ENCODE measurements at regions not wholly inside any gene's neighbourhood (a gene's known extent, or its start where the extent isn't known, plus 50 kb on each side); places are given as distances from the start of the nearest gene placed in this dataset.

- TF ChIP-seq, protein P1, sequence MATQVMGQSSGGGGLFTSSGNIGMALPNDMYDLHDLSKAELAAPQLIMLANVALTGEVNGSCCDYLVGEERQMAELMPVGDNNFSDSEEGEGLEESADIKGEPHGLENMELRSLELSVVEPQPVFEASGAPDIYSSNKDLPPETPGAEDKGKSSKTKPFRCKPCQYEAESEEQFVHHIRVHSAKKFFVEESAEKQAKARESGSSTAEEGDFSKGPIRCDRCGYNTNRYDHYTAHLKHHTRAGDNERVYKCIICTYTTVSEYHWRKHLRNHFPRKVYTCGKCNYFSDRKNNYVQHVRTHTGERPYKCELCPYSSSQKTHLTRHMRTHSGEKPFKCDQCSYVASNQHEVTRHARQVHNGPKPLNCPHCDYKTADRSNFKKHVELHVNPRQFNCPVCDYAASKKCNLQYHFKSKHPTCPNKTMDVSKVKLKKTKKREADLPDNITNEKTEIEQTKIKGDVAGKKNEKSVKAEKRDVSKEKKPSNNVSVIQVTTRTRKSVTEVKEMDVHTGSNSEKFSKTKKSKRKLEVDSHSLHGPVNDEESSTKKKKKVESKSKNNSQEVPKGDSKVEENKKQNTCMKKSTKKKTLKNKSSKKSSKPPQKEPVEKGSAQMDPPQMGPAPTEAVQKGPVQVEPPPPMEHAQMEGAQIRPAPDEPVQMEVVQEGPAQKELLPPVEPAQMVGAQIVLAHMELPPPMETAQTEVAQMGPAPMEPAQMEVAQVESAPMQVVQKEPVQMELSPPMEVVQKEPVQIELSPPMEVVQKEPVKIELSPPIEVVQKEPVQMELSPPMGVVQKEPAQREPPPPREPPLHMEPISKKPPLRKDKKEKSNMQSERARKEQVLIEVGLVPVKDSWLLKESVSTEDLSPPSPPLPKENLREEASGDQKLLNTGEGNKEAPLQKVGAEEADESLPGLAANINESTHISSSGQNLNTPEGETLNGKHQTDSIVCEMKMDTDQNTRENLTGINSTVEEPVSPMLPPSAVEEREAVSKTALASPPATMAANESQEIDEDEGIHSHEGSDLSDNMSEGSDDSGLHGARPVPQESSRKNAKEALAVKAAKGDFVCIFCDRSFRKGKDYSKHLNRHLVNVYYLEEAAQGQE (IDR thresholded peaks at IDR 0.05; ENCODE audit: borderline replicate concordance) = no peak
These were observed 123.7 kb upstream of the NTF3 start (continued) for GRCh38 chr12:5308216-5308615.

GRCh38 chr12:5308996-5309395, 122.9 kb upstream of the NTF3 start:
- no peak overlapping the region for H3K27ac ChIP-seq (ENCODE audit: low read length)
- H2AFZ ChIP-seq (ENCODE audit: low read depth, low read length) = no peak overlapping the region
- no peaks in the 10 kb centered on the region for H3F3A ChIP-seq (ENCODE audit: insufficient read depth, low read length, poor library complexity, severe bottlenecking)
- no peaks in the 10 kb centered on the region for H3K9me3 ChIP-seq (ENCODE audit: low read length)
- H3K9me2 ChIP-seq (ENCODE audit: insufficient read depth, low read length) = no peaks in the 10 kb centered on the region
- no peak overlapping the region for H3K4me2 ChIP-seq (ENCODE audit: low read length)
- H3K27me3 ChIP-seq (ENCODE audit: insufficient read depth, low read depth, low read length) = no peaks in the 10 kb centered on the region
- no peaks in the 10 kb centered on the region for H4K20me1 ChIP-seq (ENCODE audit: insufficient read depth)
- TF ChIP-seq, protein P1 (IDR thresholded peaks at IDR 0.05; ENCODE audit: borderline replicate concordance) = no peak
- TF ChIP-seq MXI1 (conservative IDR thresholded peaks at IDR 0.05; ENCODE audit: poor library complexity, severe bottlenecking) = no peak
- no peak for TF ChIP-seq POLR2AphosphoS5 (IDR thresholded peaks at IDR 0.05)
- TF ChIP-seq SMC3 (conservative IDR thresholded peaks at IDR 0.05; ENCODE audit: poor library complexity) = no peak
- no peak for TF ChIP-seq CTCF (IDR thresholded peaks at IDR 0.05; ENCODE audit: poor library complexity, severe bottlenecking)
- TF ChIP-seq TAF1 (IDR thresholded peaks at IDR 0.05; ENCODE audit: low read depth) = no peak
- TF ChIP-seq EZH2 (IDR thresholded peaks at IDR 0.05; ENCODE audit: borderline replicate concordance, insufficient read depth, low read length, poor library complexity, severe bottlenecking) = no peak
- no peak for TF ChIP-seq EP300 (conservative IDR thresholded peaks at IDR 0.05; ENCODE audit: poor library complexity, severe bottlenecking)
- TF ChIP-seq RAD21 (conservative IDR thresholded peaks at IDR 0.05) = no peak
- H3K36me3 ChIP-seq (ENCODE audit: insufficient read depth, low read length) = no peaks in the 10 kb centered on the region
- no peak overlapping the region for H3K4me3 ChIP-seq (ENCODE audit: low read length)
- no peak overlapping the region for H3K9ac ChIP-seq (ENCODE audit: low read length)
- no peaks in the 10 kb centered on the region for H3K79me2 ChIP-seq (replicated peaks; ENCODE audit: insufficient read depth, low read length)
